ENCODE measurements at regions not wholly inside any gene's neighbourhood (a gene's known extent, or its start where the extent isn't known, plus 50 kb on each side); places are given as distances from the start of the nearest gene placed in this dataset.

DNA sequence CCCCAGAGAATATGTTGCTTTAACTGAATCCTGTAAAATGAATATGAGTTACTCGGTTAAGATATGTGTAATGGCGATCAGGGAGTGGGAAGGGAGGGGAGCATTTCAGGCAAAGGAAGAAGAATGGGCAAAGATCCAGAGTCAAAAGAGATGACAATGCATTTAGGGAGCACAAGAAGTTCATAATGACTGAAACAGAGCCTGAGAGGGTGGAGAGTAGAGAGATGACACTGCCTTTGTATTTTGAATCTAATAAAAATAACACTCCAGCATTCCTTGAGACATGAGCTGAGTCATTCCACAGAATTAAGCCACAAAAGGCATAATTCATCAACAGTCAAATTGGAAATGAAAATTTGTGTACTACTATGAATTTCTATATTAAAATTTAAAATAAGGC lies 105.3 kb upstream of the PEX5L start:
- Mint-ChIP-seq H3K4me1 (0 out of 2 replicates have a peak, but pooled peaks cover 2% of the 10 kb centered on the region), H3K9me3 (peaks cover 21% of the 10 kb centered on the region), H3K36me3 (no peaks in the 10 kb centered on the region), H3K27ac (no peak overlapping the region), H3K4me3 (no peak overlapping the region), H3K27me3 (ENCODE audit: low read depth) (no peaks in the 10 kb centered on the region)
- ChIA-PET POLR2A (no interaction called here), CTCF (no interaction called here)
- TF ChIP-seq CBFB (CRISPR knock-in tag; IDR thresholded peaks at IDR 0.05; ENCODE audit: low read depth): no peak
- DNase-seq (ENCODE audit: low spot score) (no peak), ATAC-seq (no peak)

DNA sequence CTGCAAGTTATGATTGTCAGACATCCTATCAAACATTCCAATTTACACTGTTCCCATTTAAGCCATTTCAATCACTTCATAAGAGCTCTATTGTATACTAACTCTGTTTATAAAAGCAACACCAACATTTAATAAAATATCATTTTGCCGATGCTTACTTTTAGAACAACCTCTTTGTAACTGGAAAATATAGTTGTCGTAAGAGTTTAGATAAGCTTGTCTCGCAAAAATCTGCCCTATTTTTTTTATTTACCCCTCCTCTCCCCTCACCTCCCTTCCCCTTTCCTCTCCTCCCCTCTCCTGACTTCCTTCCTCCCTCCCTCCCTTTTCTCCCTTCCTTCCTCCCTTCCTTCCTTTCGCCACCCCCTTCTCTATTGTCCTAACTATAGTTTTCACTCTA lies 105.7 kb upstream of the PEX5L start:
- Mint-ChIP-seq H3K27me3 (ENCODE audit: low read depth) (no peaks in the 10 kb centered on the region), H3K4me3 (no peak overlapping the region), H3K27ac (no peak overlapping the region), H3K9me3 (peaks cover 17% of the 10 kb centered on the region), H3K4me1 (0 out of 2 replicates have a peak, but pooled peaks cover 2% of the 10 kb centered on the region), H3K36me3 (no peaks in the 10 kb centered on the region)
- ATAC-seq (no peak), DNase-seq (ENCODE audit: low spot score) (no peak)
- ChIA-PET CTCF (interaction anchor here (0.6 kb wide), 1 partner anchor 650 kb away, joined by 3 read pairs; no protein-coding TSS in a partner anchor), POLR2A (interaction anchor here (0.6 kb wide), 1 partner anchor 18 kb away, joined by 5 read pairs; no protein-coding TSS in a partner anchor)
- TF ChIP-seq CTCF (IDR thresholded peaks at IDR 0.05) (no peak), ZBTB21 (CRISPR knock-in tag; IDR thresholded peaks at IDR 0.05; ENCODE audit: borderline replicate concordance) (no peak), ZNF532 (CRISPR knock-in tag; IDR thresholded peaks at IDR 0.05; ENCODE audit: borderline replicate concordance) (no peak), NFE2L1 (CRISPR knock-in tag; IDR thresholded peaks at IDR 0.05) (no peak), ZNF396 (CRISPR knock-in tag; IDR thresholded peaks at IDR 0.05; ENCODE audit: borderline replicate concordance) (no peak)
- TF ChIP-seq, protein P1, sequence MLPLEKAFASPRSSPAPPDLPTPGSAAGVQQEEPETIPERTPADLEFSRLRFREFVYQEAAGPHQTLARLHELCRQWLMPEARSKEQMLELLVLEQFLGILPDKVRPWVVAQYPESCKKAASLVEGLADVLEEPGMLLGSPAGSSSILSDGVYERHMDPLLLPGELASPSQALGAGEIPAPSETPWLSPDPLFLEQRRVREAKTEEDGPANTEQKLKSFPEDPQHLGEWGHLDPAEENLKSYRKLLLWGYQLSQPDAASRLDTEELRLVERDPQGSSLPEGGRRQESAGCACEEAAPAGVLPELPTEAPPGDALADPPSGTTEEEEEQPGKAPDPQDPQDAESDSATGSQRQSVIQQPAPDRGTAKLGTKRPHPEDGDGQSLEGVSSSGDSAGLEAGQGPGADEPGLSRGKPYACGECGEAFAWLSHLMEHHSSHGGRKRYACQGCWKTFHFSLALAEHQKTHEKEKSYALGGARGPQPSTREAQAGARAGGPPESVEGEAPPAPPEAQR (CRISPR knock-in tag; IDR thresholded peaks at IDR 0.05): no peak

DNA sequence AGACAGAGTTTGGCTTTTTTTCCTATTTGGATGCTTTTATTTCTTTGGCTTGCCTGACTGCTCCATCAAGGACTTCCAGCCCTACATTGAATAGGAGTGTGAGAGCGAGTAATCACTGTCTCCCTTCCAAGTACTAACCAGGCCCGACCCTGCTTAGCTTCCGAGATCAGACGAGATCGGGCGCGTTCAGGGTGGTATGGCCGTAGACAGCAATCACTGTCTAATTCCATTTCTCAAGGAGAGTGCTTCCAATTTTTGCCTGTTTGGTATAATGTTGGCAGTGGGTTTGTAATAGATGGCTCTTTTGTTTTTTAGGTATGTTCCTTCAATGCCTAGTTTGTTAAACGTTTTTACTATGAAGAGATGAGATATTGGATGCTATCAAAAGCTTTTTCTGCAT lies 125.0 kb upstream of the PEX5L start:
- H3K4me1 Mint-ChIP-seq: peaks cover 10% of the 10 kb centered on the region
- H3K27me3 Mint-ChIP-seq (ENCODE audit: low read depth): no peaks in the 10 kb centered on the region
- TF ChIP-seq ZNF416 (CRISPR knock-in tag; IDR thresholded peaks at IDR 0.05): no peak
- TF ChIP-seq STAT6 (CRISPR knock-in tag; conservative IDR thresholded peaks at IDR 0.05; ENCODE audit: low read depth): no peak
- no peak for TF ChIP-seq ETV6 (CRISPR knock-in tag; IDR thresholded peaks at IDR 0.05)
- TF ChIP-seq MAX (CRISPR knock-in tag; IDR thresholded peaks at IDR 0.05): no peak
- TF ChIP-seq ZNF423 (CRISPR knock-in tag; IDR thresholded peaks at IDR 0.05): no peak
- TF ChIP-seq TEAD1 (CRISPR knock-in tag; IDR thresholded peaks at IDR 0.05): no peak
- no peak for TF ChIP-seq TP53 (CRISPR knock-in tag; IDR thresholded peaks at IDR 0.05)
- no peak overlapping the region for H3K4me3 Mint-ChIP-seq
- ChIA-PET POLR2A (no interaction called here), CTCF (no interaction called here)
- DNase-seq (ENCODE audit: low spot score) (no peak), ATAC-seq (no peak)
- no peaks in the 10 kb centered on the region; the same call in 1 of the 2 replicates for H3K36me3 Mint-ChIP-seq
- peaks cover 14% of the 10 kb centered on the region for H3K9me3 Mint-ChIP-seq
- no peak overlapping the region for H3K27ac Mint-ChIP-seq

Measured in WTC11 (cell line).